Nephron (organoid): ENCODE measurements at regions not wholly inside any gene's neighbourhood (a gene's known extent, or its start where the extent isn't known, plus 50 kb on each side); places are given as distances from the start of the nearest gene placed in this dataset.

Experiments used
- H3K27ac Mint-ChIP-seq, 3 experiments: 2 replicates each; pipeline ENCODE4 v1.8.0; 2020; ENCODE audit warnings: mixed read lengths in 3 of 3, mild to moderate bottlenecking in 2 of 3, moderate library complexity in 1 of 3
- H3K27me3 Mint-ChIP-seq: 2 replicates; pipeline ENCODE4 v1.8.0; 2021; ENCODE audit warnings: low read depth, mild to moderate bottlenecking, moderate library complexity, mixed read lengths
- H3K36me3 Mint-ChIP-seq: 2 replicates; pipeline ENCODE4 v1.8.0; 2020; ENCODE audit warnings: low read depth, mixed read lengths
- H3K4me1 Mint-ChIP-seq: 2 replicates; pipeline ENCODE4 v1.8.0; 2020; ENCODE audit warnings: mixed read lengths
- H3K4me3 Mint-ChIP-seq, 3 experiments: 2 replicates each; pipeline ENCODE4 v1.8.0; 2020; ENCODE audit warnings: mild to moderate bottlenecking in 3 of 3, mixed read lengths in 3 of 3, moderate library complexity in 2 of 3
- H3K9me3 Mint-ChIP-seq: 2 replicates; pipeline ENCODE4 v1.8.0; 2020; ENCODE audit warnings: mixed read lengths
- TF ChIP-seq, protein P1 (sequence below), 3 experiments: fragments of 200-600 bp; sonication (generic); IDR thresholded peaks; one replicate each; pipeline ENCODE4 v1.5.0; 2021; ENCODE audit warnings: antibody characterized with exemption in 3 of 3; ENCODE audit not compliant: unreplicated experiment in 3 of 3

DNA sequence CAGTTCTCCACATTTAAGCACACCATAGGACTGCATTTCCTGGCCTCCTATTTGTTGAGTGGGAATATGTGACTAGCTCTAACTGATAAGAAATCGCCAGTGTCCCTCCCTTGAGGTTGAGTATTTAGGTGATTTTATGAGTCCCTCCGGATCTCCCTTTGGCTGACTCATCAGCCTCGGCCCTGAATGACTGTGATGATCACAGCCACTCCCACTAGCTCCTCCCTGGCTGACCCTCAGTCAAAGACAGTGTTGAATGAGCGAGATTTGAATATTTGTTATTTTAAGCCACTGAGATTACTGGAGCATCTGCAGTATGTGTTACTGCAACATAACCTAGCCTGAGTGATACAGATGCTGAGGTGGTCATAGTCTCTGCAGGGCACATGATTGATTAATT lies 515.3 kb downstream of the EPHB1 start:
- Mint-ChIP-seq H3K27ac (no peak overlapping the region), H3K9me3 (no peaks in the 10 kb centered on the region), H3K4me1 (no peaks in the 10 kb centered on the region), H3K27me3 (peaks cover 6% of the 10 kb centered on the region), H3K4me3 (no peak overlapping the region), H3K36me3 (no peaks in the 10 kb centered on the region)
- TF ChIP-seq, protein P1, sequence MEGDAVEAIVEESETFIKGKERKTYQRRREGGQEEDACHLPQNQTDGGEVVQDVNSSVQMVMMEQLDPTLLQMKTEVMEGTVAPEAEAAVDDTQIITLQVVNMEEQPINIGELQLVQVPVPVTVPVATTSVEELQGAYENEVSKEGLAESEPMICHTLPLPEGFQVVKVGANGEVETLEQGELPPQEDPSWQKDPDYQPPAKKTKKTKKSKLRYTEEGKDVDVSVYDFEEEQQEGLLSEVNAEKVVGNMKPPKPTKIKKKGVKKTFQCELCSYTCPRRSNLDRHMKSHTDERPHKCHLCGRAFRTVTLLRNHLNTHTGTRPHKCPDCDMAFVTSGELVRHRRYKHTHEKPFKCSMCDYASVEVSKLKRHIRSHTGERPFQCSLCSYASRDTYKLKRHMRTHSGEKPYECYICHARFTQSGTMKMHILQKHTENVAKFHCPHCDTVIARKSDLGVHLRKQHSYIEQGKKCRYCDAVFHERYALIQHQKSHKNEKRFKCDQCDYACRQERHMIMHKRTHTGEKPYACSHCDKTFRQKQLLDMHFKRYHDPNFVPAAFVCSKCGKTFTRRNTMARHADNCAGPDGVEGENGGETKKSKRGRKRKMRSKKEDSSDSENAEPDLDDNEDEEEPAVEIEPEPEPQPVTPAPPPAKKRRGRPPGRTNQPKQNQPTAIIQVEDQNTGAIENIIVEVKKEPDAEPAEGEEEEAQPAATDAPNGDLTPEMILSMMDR (IDR thresholded peaks at IDR 0.05; ENCODE audit: unreplicated experiment in 3 of 3), result no peak

DNA sequence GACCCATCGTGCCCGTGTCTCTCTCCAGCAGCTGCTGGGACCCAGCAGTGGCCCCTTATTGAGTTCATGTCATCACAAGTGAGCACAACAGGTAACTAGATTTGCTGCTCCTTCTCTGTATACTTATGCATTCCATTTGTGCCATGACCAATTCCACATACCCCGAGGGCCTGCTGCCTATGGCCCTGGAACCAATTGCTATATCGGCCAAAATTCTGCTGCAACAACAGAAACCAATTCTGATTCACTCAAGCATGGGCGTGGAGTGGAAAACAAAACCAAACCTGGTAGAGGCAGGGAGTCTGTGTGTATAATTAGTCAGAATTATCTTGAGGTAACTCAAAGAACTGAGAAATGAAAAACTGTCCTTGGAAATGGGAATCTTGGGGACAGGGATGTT lies 516.6 kb downstream of the EPHB1 start:
- H3K9me3 Mint-ChIP-seq, result no peaks in the 10 kb centered on the region

DNA sequence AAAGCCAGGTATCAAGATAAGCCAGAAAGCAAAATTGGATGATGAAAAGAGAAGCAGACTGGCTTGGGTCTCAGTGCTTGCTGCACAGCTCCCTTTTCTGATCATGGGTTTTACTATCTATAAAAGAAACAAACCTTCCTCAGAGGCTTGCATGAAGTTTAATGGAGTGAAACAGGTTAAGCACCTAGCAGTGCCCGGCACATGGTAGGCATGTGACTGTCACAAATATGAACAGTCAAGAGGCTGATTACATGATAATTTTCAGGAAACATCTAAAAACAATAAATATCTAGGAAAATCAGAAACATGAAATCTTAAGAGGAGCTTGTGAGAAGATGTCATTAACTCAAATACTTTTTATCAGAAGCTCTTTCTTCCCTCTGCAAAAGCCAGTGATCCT lies 519.2 kb downstream of the EPHB1 start:
- TF ChIP-seq, protein P1 (IDR thresholded peaks at IDR 0.05; ENCODE audit: unreplicated experiment in 3 of 3), result no peak
- no peaks in the 10 kb centered on the region for H3K4me1 Mint-ChIP-seq
- no peak overlapping the region for H3K4me3 Mint-ChIP-seq
- no peaks in the 10 kb centered on the region for H3K36me3 Mint-ChIP-seq
- no peaks in the 10 kb centered on the region for H3K9me3 Mint-ChIP-seq
- no peak overlapping the region for H3K27ac Mint-ChIP-seq
- peaks cover 3% of the 10 kb centered on the region for H3K27me3 Mint-ChIP-seq

More for the DNA sequence above, 516.6 kb downstream of the EPHB1 start:
- H3K27me3 Mint-ChIP-seq, result no peaks in the 10 kb centered on the region
- no peaks in the 10 kb centered on the region for H3K36me3 Mint-ChIP-seq
- no peaks in the 10 kb centered on the region for H3K4me1 Mint-ChIP-seq
- H3K4me3 Mint-ChIP-seq, result no peak overlapping the region
- H3K27ac Mint-ChIP-seq, result peak overlapping the region in 1 of 3 experiments; percentile 10
- TF ChIP-seq, protein P1 (IDR thresholded peaks at IDR 0.05; ENCODE audit: unreplicated experiment in 3 of 3), result no peak

DNA sequence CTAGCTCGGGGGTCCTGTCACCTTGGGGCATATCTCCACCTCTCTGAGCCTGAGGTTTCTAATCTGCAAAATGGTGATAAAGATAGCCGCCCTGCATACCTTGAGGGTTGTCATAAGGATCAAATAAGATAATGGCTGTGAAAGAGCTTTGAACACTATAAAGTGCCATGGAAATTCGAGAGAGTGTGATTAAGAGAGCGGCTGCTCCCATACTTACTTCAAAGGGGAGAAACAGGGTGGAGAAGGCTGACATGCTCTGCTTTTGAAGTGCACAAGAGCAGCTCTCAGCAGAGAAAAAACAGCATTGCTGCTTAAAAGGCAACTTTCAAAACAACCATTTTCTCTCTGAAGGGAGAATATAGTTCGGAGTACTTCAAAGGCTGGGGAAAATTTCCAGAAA lies 529.2 kb downstream of the EPHB1 start:
- no peak overlapping the region for H3K4me3 Mint-ChIP-seq
- H3K9me3 Mint-ChIP-seq, result no peaks in the 10 kb centered on the region
- H3K27me3 Mint-ChIP-seq, result peaks cover 17% of the 10 kb centered on the region
- TF ChIP-seq, protein P1 (IDR thresholded peaks at IDR 0.05; ENCODE audit: unreplicated experiment in 3 of 3), result no peak
- H3K27ac Mint-ChIP-seq, result no peak overlapping the region
- H3K36me3 Mint-ChIP-seq, result no peaks in the 10 kb centered on the region
- peaks cover 18% of the 10 kb centered on the region for H3K4me1 Mint-ChIP-seq

DNA sequence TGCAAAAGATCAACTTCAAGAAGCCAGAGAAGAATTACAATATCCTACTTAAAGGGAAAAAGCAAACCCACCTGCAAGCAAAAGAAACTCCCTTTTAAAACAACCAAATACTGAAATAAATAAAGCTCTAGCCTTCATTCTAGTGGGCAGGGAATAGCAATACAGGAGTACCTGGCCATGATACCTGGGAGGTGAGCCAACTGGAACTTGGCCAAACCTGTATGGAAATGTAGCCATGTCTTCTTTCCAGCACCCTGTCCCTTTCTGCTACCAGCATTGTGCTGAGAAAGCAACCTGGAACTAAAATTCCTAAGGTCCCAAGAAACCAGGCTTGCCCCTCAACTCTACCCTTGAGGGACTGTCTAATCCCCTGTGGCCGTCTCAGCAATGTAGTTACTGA lies 530.0 kb downstream of the EPHB1 start:
- Mint-ChIP-seq H3K27me3 (peaks cover 15% of the 10 kb centered on the region), H3K4me3 (no peak overlapping the region), H3K4me1 (peaks cover 18% of the 10 kb centered on the region), H3K9me3 (no peaks in the 10 kb centered on the region), H3K36me3 (no peaks in the 10 kb centered on the region), H3K27ac (no peak overlapping the region)
- TF ChIP-seq, protein P1 (IDR thresholded peaks at IDR 0.05; ENCODE audit: unreplicated experiment in 3 of 3), result no peak

DNA sequence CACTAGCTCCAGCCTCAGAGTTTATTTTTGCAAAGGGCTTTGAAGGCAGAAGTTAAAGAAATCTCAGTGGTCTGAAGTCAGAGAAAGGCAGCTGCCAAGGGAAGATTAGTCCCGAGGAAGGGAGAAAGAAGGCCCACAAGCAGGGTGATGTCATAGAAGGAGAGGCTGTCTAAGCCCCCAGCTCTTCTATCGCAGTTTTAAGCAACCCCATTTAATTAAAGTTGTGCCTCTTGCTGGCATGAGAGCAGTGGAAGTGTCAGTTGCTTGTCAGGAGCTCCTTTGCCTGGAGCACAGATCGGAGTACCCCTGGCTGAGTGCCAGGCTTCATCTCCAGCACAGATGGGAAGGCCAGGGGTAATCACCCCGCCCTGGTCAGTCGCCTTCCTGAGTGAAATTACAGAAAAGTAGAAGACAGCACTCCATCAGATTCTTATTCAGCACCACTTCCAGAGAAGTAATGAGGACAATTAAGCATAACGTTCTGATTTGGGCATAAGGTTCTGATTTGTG lies 530.7 kb downstream of the EPHB1 start:
- Mint-ChIP-seq H3K9me3 (no peaks in the 10 kb centered on the region), H3K4me3 (no peak overlapping the region), H3K36me3 (no peaks in the 10 kb centered on the region), H3K27ac (no peak overlapping the region), H3K4me1 (peaks cover 18% of the 10 kb centered on the region), H3K27me3 (peaks cover 13% of the 10 kb centered on the region)
- TF ChIP-seq, protein P1 (IDR thresholded peaks at IDR 0.05; ENCODE audit: unreplicated experiment in 3 of 3), result no peak
